Activated T-helper 17 cell treated with anti-CD3 and anti-CD28 coated beads, Interleukin-2, amount 50 U/mL, for 72 hours (primary cell): ENCODE measurements at regions not wholly inside any gene's neighbourhood (a gene's known extent, or its start where the extent isn't known, plus 50 kb on each side); places are given as distances from the start of the nearest gene placed in this dataset.
A peak's percentile ranks its signal among the peaks of the same experiment; 100 is the strongest.

ENCODE experiments used
- ATAC-seq: fragments of 150-1000 bp; cut with Tn5 transposase; replicated peaks from 2 replicates; pipeline ENCODE4 v1.10.0; 2021; ENCODE audit warnings: mild to moderate bottlenecking, moderate library complexity
- H3K27ac Mint-ChIP-seq: one replicate; pipeline ENCODE4 v1.8.0; 2022; ENCODE audit warnings: mixed read lengths
- H3K27me3 Mint-ChIP-seq: one replicate; pipeline ENCODE4 v1.8.0; 2022; ENCODE audit warnings: mixed read lengths
- H3K36me3 Mint-ChIP-seq: one replicate; pipeline ENCODE4 v1.8.0; 2022; ENCODE audit warnings: low read depth, mild to moderate bottlenecking, mixed read lengths
- H3K4me1 Mint-ChIP-seq: one replicate; pipeline ENCODE4 v1.8.0; 2022; ENCODE audit warnings: mixed read lengths
- H3K4me3 Mint-ChIP-seq: one replicate; pipeline ENCODE4 v1.8.0; 2022; ENCODE audit warnings: mild to moderate bottlenecking, mixed read lengths
- H3K9me3 Mint-ChIP-seq: one replicate; pipeline ENCODE4 v1.8.0; 2022; ENCODE audit warnings: mixed read lengths

GRCh38 chr1:244967159-244967558, 102.8 kb upstream of the HNRNPU start:
- Mint-ChIP-seq H3K27ac (no peak overlapping the region), H3K27me3 (no peaks in the 10 kb centered on the region), H3K4me3 (no peak overlapping the region), H3K9me3 (no peaks in the 10 kb centered on the region), H3K36me3 (no peaks in the 10 kb centered on the region), H3K4me1 (peaks cover 12% of the 10 kb centered on the region)
- no peak for ATAC-seq

- no peaks in the 10 kb centered on the region for H3K36me3 Mint-ChIP-seq
- H3K9me3 Mint-ChIP-seq = no peaks in the 10 kb centered on the region
- no peak overlapping the region for H3K4me3 Mint-ChIP-seq
- no peak for ATAC-seq
- peaks cover 8% of the 10 kb centered on the region for H3K4me1 Mint-ChIP-seq
- H3K27me3 Mint-ChIP-seq = no peaks in the 10 kb centered on the region
- no peak overlapping the region for H3K27ac Mint-ChIP-seq
Observed at GRCh38 chr1:244965185-244966030, 101.1 kb upstream of the HNRNPU start.

- peak overlapping the region; percentile 73 for H3K4me3 Mint-ChIP-seq
- H3K36me3 Mint-ChIP-seq = no peaks in the 10 kb centered on the region
- no peaks in the 10 kb centered on the region for H3K27me3 Mint-ChIP-seq
- H3K27ac Mint-ChIP-seq = peak overlapping the region; percentile 97
- H3K4me1 Mint-ChIP-seq = peaks cover 8% of the 10 kb centered on the region
- no peaks in the 10 kb centered on the region for H3K9me3 Mint-ChIP-seq
- peak; percentile 34 for ATAC-seq
Observed at GRCh38 chr1:244964112-244964971, 100.0 kb upstream of the HNRNPU start.

- Mint-ChIP-seq H3K4me1 (peaks cover 8% of the 10 kb centered on the region), H3K9me3 (no peaks in the 10 kb centered on the region), H3K4me3 (peak overlapping the region; percentile 73), H3K27me3 (no peaks in the 10 kb centered on the region), H3K36me3 (no peaks in the 10 kb centered on the region), H3K27ac (peak overlapping the region; percentile 97)
- ATAC-seq = peak; percentile 71
Observed at GRCh38 chr1:244963231-244963826, 99.0 kb upstream of the HNRNPU start.

- no peaks in the 10 kb centered on the region for H3K27me3 Mint-ChIP-seq
- H3K4me1 Mint-ChIP-seq = peaks cover 8% of the 10 kb centered on the region
- no peak overlapping the region for H3K4me3 Mint-ChIP-seq
- H3K27ac Mint-ChIP-seq = no peak overlapping the region
- ATAC-seq = no peak
- H3K9me3 Mint-ChIP-seq = no peaks in the 10 kb centered on the region
- no peaks in the 10 kb centered on the region for H3K36me3 Mint-ChIP-seq
Observed at GRCh38 chr1:244962130-244962529, 97.8 kb upstream of the HNRNPU start.

GRCh38 chr1:244960904-244961303, 96.6 kb upstream of the HNRNPU start:
- Mint-ChIP-seq H3K4me3 (no peak overlapping the region), H3K9me3 (no peaks in the 10 kb centered on the region), H3K4me1 (peaks cover 8% of the 10 kb centered on the region), H3K27me3 (no peaks in the 10 kb centered on the region), H3K27ac (no peak overlapping the region), H3K36me3 (no peaks in the 10 kb centered on the region)
- ATAC-seq = no peak

GRCh38 chr1:244958593-244958992, 94.2 kb upstream of the HNRNPU start:
- H3K27ac Mint-ChIP-seq = no peak overlapping the region
- H3K4me3 Mint-ChIP-seq = no peak overlapping the region

GRCh38 chr1:244957525-244957924, 93.2 kb upstream of the HNRNPU start:
- no peak overlapping the region for H3K4me3 Mint-ChIP-seq
- H3K4me1 Mint-ChIP-seq = no peaks in the 10 kb centered on the region
- ATAC-seq = no peak
- H3K27me3 Mint-ChIP-seq = no peaks in the 10 kb centered on the region
- H3K9me3 Mint-ChIP-seq = no peaks in the 10 kb centered on the region
- H3K27ac Mint-ChIP-seq = no peak overlapping the region
- no peaks in the 10 kb centered on the region for H3K36me3 Mint-ChIP-seq

More at GRCh38 chr1:244958593-244958992, 94.2 kb upstream of the HNRNPU start:
- Mint-ChIP-seq H3K4me1 (peaks cover 2% of the 10 kb centered on the region), H3K36me3 (no peaks in the 10 kb centered on the region), H3K27me3 (no peaks in the 10 kb centered on the region), H3K9me3 (no peaks in the 10 kb centered on the region)
- no peak for ATAC-seq

- no peak overlapping the region for H3K27ac Mint-ChIP-seq
Observed at GRCh38 chr1:244957122-244957521, 92.8 kb upstream of the HNRNPU start.

GRCh38 chr1:244955661-244956060, 91.3 kb upstream of the HNRNPU start:
- H3K27ac Mint-ChIP-seq = no peak overlapping the region
- no peaks in the 10 kb centered on the region for H3K9me3 Mint-ChIP-seq
- no peaks in the 10 kb centered on the region for H3K27me3 Mint-ChIP-seq
- no peaks in the 10 kb centered on the region for H3K36me3 Mint-ChIP-seq
- no peak for ATAC-seq
- H3K4me1 Mint-ChIP-seq = no peaks in the 10 kb centered on the region
- no peak overlapping the region for H3K4me3 Mint-ChIP-seq

More at GRCh38 chr1:244957122-244957521, 92.8 kb upstream of the HNRNPU start:
- no peaks in the 10 kb centered on the region for H3K9me3 Mint-ChIP-seq
- no peaks in the 10 kb centered on the region for H3K36me3 Mint-ChIP-seq
- H3K4me3 Mint-ChIP-seq = no peak overlapping the region
- no peaks in the 10 kb centered on the region for H3K27me3 Mint-ChIP-seq
- no peak for ATAC-seq
- H3K4me1 Mint-ChIP-seq = no peaks in the 10 kb centered on the region

GRCh38 chr1:244954359-244954758, 90.0 kb upstream of the HNRNPU start:
- Mint-ChIP-seq H3K36me3 (no peaks in the 10 kb centered on the region), H3K4me1 (no peaks in the 10 kb centered on the region), H3K4me3 (no peak overlapping the region), H3K9me3 (no peaks in the 10 kb centered on the region), H3K27ac (no peak overlapping the region), H3K27me3 (no peaks in the 10 kb centered on the region)
- no peak for ATAC-seq

- Mint-ChIP-seq H3K36me3 (no peaks in the 10 kb centered on the region), H3K27me3 (no peaks in the 10 kb centered on the region), H3K9me3 (no peaks in the 10 kb centered on the region), H3K4me3 (no peak overlapping the region), H3K4me1 (no peaks in the 10 kb centered on the region), H3K27ac (no peak overlapping the region)
- no peak for ATAC-seq
Observed at GRCh38 chr1:244953901-244954300, 89.6 kb upstream of the HNRNPU start.

- H3K27ac Mint-ChIP-seq = no peak overlapping the region
- ATAC-seq = no peak
- no peaks in the 10 kb centered on the region for H3K9me3 Mint-ChIP-seq
- H3K4me3 Mint-ChIP-seq = no peak overlapping the region
- H3K27me3 Mint-ChIP-seq = no peaks in the 10 kb centered on the region
- H3K4me1 Mint-ChIP-seq = no peaks in the 10 kb centered on the region
- no peaks in the 10 kb centered on the region for H3K36me3 Mint-ChIP-seq
Observed at GRCh38 chr1:244952940-244953339, 88.6 kb upstream of the HNRNPU start.

- Mint-ChIP-seq H3K36me3 (no peaks in the 10 kb centered on the region), H3K27me3 (no peaks in the 10 kb centered on the region), H3K4me3 (no peak overlapping the region), H3K27ac (no peak overlapping the region), H3K9me3 (no peaks in the 10 kb centered on the region), H3K4me1 (no peaks in the 10 kb centered on the region)
- no peak for ATAC-seq
Observed at GRCh38 chr1:244952280-244952933, 88.1 kb upstream of the HNRNPU start.
